ENCODE measurements at regions not wholly inside any gene's neighbourhood (a gene's known extent, or its start where the extent isn't known, plus 50 kb on each side); places are given as distances from the start of the nearest gene placed in this dataset.

DNA sequence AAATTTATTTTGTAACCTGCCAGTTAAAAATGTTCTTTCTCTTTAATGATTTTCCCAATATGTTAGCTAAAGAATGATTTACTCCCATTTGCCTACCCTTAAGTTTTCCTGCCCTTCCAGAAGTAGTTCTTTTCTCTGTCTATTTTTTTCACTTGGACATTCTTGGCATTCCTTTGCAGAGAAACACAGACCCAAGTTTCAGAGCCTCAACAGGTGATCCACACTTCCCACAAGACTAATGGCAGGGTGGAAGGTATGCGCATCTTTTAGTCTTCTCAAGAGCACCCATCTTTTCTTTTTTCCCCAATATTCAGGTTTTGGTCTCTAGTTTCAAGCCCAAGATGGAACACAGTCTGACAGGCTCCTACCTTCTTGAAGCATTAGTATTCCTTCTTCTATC lies 420.7 kb downstream of the ADAMTS20 start:
- H3K36me3 ChIP-seq, result no peaks in the 10 kb centered on the region
- no peak overlapping the region for H3K4me3 ChIP-seq
- no peaks in the 10 kb centered on the region for H3K9me3 ChIP-seq
- WGBS, 2 donors (ENCODE audit: low coverage in 1 of 2), result 100% methylated on average over 1 of the region's 1 CpG
- ATAC-seq, result no peak
- no peaks in the 10 kb centered on the region for H3K27me3 ChIP-seq
- H3K4me1 ChIP-seq, result no peaks in the 10 kb centered on the region
- no peak overlapping the region for H3K27ac ChIP-seq
- TF ChIP-seq EP300 (IDR thresholded peaks at IDR 0.05) (no peak), POLR2A (IDR thresholded peaks at IDR 0.05) (no peak), POLR2AphosphoS5 (IDR thresholded peaks at IDR 0.05) (no peak)
- TF ChIP-seq, protein P1, sequence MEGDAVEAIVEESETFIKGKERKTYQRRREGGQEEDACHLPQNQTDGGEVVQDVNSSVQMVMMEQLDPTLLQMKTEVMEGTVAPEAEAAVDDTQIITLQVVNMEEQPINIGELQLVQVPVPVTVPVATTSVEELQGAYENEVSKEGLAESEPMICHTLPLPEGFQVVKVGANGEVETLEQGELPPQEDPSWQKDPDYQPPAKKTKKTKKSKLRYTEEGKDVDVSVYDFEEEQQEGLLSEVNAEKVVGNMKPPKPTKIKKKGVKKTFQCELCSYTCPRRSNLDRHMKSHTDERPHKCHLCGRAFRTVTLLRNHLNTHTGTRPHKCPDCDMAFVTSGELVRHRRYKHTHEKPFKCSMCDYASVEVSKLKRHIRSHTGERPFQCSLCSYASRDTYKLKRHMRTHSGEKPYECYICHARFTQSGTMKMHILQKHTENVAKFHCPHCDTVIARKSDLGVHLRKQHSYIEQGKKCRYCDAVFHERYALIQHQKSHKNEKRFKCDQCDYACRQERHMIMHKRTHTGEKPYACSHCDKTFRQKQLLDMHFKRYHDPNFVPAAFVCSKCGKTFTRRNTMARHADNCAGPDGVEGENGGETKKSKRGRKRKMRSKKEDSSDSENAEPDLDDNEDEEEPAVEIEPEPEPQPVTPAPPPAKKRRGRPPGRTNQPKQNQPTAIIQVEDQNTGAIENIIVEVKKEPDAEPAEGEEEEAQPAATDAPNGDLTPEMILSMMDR (IDR thresholded peaks at IDR 0.05), result no peak

- no peak overlapping the region for H3K4me3 ChIP-seq
- no peaks in the 10 kb centered on the region for H3K27me3 ChIP-seq
- H3K4me1 ChIP-seq, result no peaks in the 10 kb centered on the region
- ATAC-seq, result no peak
- H3K36me3 ChIP-seq, result no peaks in the 10 kb centered on the region
- H3K27ac ChIP-seq, result no peak overlapping the region
- no peak for TF ChIP-seq EP300 (IDR thresholded peaks at IDR 0.05)
- no peak for TF ChIP-seq POLR2A (IDR thresholded peaks at IDR 0.05)
- TF ChIP-seq, protein P1 (IDR thresholded peaks at IDR 0.05), result no peak
- no peak for TF ChIP-seq POLR2AphosphoS5 (IDR thresholded peaks at IDR 0.05)
- 94 to 96% methylated on average over 3 of the region's 3 CpGs for WGBS, 2 donors (ENCODE audit: low coverage in 1 of 2)
- H3K9me3 ChIP-seq, result no peaks in the 10 kb centered on the region
Observed at GRCh38 chr12:43127886-43128549, 424.0 kb downstream of the ADAMTS20 start.

DNA sequence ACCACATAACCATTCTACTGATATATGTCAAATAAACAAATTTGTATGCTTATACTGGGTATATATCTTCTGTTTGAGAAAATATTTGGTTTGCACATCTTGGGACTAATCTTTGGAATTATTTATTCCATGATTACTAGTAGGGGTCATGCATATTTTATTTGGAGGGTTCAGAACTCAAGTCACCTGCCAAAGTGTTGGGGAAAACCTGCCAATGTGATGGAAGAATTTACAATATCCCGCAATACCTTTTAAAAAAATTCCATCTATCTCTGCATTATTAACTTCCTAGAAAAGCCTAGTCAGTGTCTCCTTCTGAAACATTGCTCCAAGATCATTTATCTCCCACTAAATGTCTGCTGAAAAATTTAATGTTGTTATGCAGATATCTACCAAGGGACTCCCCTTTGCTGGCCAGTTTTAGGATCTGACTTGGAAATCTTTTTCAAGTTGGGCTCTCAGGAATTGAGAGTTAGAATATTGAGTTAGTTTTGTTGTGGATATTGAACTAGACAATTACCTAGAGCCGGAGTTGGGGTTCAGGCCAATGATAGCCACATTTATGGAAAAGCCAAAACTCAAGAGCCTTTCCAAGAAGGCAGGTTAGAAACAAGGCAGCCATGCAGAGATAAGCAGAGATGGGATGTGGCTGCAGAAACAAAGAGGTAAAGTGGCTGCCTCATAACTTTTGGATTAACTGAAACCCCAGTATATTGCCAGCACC lies 425.2 kb downstream of the ADAMTS20 start:
- no peak for ATAC-seq
- Histone ChIP-seq H3K36me3 (no peaks in the 10 kb centered on the region), H3K9me3 (no peaks in the 10 kb centered on the region), H3K27me3 (no peaks in the 10 kb centered on the region), H3K4me1 (no peaks in the 10 kb centered on the region), H3K4me3 (no peak overlapping the region), H3K27ac (no peak overlapping the region)
- WGBS, 2 donors (ENCODE audit: low coverage in 1 of 2), result 82 to 100% methylated on average over 2 of the region's 2 CpGs
- no peak for TF ChIP-seq POLR2A (IDR thresholded peaks at IDR 0.05)
- TF ChIP-seq EP300 (IDR thresholded peaks at IDR 0.05), result no peak
- TF ChIP-seq, protein P1 (IDR thresholded peaks at IDR 0.05), result no peak
- TF ChIP-seq POLR2AphosphoS5 (IDR thresholded peaks at IDR 0.05), result no peak

- Histone ChIP-seq H3K4me1 (no peaks in the 10 kb centered on the region), H3K4me3 (no peak overlapping the region), H3K27me3 (no peaks in the 10 kb centered on the region), H3K27ac (no peak overlapping the region), H3K36me3 (no peaks in the 10 kb centered on the region), H3K9me3 (no peaks in the 10 kb centered on the region)
- ATAC-seq, result no peak
- TF ChIP-seq, protein P1 (IDR thresholded peaks at IDR 0.05), result no peak
Observed at GRCh38 chr12:43123461-43123860, 428.5 kb downstream of the ADAMTS20 start.

DNA sequence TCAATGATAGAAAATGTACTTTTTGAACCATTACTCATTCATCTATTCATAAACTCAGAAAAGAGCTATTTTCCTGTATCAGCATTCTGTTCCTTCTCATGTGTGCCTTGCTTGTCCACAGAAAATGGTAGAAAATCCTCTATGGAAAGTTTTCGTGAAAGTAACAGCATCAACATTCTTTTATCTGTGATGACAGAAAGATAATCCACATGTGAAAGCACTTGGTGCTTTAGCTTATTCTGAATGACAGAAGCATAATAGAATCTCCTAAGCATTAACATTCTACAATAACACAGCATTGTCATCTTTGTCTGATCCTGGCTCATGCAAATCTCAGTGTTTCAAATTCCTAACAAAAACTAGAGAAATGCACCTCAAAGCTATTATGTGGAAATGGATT lies 431.9 kb downstream of the ADAMTS20 start:
- no peaks in the 10 kb centered on the region for H3K36me3 ChIP-seq
- WGBS, 2 donors (ENCODE audit: low coverage in 1 of 2), result 30 to 64% methylated on average over 1 of the region's 1 CpG
- no peak for ATAC-seq
- no peaks in the 10 kb centered on the region for H3K4me1 ChIP-seq
- no peak overlapping the region for H3K4me3 ChIP-seq
- TF ChIP-seq, protein P1 (IDR thresholded peaks at IDR 0.05), result no peak
- TF ChIP-seq POLR2A (IDR thresholded peaks at IDR 0.05) (no peak), POLR2AphosphoS5 (IDR thresholded peaks at IDR 0.05) (no peak), EP300 (IDR thresholded peaks at IDR 0.05) (no peak)
- H3K27ac ChIP-seq, result no peak overlapping the region
- no peaks in the 10 kb centered on the region for H3K27me3 ChIP-seq
- no peaks in the 10 kb centered on the region for H3K9me3 ChIP-seq
